DMS53 treated with DMSO at 0.1 percent for 48 hours (cell line): ENCODE measurements at regions not wholly inside any gene's neighbourhood (a gene's known extent, or its start where the extent isn't known, plus 50 kb on each side); places are given as distances from the start of the nearest gene placed in this dataset.

Experiments
- DNase-seq: peaks from one replicate; lab custom pipeline; 2025; ENCODE audit not compliant: unreplicated experiment; lab: John Stamatoyannopoulos, UW

DNA sequence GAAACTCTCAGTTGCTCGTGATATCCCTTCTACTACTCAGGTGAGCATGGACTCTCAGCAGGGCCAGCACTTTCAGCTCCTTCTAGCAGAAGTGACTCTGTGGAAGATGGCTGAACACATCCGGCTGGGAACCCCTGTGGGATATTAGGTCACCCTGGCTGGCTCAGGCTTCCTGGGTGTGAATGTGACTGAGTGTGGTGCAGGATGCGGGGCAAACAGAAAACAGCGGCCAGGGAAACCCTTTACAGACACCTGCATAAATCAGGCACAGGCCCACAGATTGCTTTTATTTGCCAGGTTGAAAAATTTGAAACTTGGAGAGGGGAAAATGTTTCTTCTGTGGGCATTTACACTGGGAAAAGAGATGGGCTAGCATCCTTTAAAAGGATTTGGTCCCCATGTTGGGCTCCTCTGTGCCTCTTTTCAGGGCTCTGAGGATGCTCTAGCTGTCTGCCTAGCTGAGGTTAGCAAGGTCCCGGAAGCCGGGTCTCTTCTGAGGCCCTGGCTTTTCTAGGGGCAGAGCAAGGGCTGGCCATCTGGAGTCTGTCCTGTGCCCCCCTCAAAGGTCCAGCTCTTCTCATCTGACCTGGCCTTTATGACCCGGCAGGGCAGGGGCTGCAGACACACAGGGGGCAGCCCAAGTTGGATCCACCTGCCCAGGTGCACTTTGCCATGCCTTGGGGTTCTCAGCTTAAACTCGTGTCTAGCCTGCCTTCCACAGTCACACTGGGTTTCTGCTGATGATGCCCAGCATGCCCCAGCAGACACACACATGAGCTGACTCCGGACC lies 243.0 kb downstream of the SIPA1L2 start:
- DNase-seq: no peak

DNA sequence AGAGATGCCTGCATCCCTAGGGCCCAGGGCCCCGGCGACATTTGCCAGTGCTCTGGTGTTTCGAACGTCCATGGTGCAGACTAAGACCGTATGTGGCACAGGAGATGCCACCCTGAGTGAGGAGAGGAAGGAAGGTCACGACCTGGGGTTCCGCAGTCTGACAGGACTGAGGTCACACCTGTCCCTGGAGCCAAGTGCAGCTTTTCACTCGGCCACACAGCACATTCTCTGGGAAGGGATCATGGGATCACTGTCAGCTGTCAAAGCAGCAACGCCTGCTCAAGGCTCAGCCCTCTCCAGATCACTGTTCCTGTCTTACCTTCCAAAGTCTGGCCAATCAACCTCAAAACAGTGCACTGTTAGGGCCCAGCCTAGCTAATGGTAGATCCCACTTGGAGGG lies 243.6 kb downstream of the SIPA1L2 start:
- no peak for DNase-seq

- no peak for DNase-seq
Measured at GRCh38 chr1:232385221-232385620, 244.7 kb downstream of the SIPA1L2 start.

DNA sequence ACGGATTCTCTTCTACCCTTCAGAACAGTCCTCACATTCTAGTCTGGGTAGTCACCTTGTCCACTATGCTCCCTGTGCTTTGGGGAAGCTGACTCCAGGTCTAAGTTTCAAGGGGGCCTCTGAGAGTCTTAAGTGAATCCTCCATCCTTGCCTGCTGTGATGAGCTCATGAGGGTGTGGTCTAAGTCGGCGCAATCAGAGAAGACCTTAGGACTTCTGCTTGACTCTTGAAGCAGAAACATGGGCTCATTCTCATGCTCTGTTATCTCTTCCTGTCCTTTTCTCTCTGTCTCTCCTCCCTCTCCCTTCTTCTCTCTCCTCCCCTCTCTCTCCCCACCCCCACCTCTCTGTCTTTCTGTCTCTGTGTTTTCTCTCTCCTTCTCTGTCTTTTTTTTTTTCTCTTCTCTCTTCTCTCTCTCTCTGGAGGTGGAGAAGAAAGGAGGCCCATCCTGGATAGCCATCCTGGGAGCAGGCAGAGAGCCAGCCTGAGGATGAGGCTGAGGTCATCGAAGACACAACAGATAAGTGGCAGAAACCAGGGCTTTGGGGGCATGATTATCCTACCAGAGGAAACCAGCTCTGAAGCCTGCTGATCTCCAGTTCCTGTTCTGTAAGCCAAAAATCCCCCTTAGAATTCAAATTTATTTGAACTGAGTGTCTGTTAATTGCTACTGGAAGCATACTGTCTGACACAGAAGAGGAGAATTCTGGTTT lies 245.6 kb downstream of the SIPA1L2 start:
- no peak for DNase-seq

DNA sequence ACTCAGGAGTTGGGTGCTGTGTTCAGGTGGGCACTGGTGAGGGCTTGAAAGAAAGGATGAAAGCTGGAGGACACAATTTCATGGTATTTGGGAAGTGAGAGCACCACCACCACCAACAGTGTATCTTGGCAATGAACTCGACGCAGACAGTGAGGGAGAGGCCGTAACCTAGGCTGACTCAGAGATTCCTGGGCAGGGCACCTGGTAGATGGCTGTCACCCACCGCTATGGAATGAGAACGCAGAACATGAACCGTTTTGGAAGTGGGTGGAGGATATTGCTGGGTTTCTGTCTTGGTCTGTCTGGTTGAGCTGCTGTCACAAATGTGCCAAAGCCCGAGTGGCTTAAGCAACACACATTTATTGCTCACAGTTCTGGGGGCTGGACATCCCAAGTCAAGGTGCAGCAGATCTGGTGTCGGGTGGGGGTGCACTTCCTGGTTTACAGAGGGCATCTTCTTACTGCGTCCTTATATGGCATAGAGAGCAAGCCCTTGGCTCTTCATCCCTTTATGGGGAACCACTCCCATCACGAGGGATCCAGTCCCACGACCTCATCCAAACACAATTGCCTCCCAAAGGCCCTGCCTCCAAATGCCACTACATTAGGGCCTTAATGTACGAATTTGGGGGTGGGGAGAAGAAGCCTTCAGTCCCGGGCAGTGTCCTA lies 246.3 kb downstream of the SIPA1L2 start:
- no peak for DNase-seq

DNA sequence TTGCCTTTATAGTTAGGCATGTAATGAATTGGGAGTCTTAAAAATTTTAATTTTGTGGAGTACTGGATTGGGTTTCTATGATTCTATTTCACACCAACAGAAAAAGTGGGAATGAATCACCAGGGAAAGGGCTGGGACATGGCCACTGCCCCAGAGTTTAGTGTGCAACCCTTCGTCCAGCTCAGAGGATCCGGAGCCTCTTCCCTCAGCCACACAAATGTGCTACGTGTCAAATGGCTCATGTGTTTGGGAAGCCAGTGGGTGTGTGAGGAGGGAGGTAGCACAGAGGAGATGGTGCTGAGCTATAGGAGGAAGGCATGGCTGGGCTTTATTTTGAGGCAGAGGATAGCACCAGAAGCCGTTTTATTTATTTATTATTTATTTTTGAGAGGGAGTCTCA lies 247.3 kb downstream of the SIPA1L2 start:
- DNase-seq: no peak

DNA sequence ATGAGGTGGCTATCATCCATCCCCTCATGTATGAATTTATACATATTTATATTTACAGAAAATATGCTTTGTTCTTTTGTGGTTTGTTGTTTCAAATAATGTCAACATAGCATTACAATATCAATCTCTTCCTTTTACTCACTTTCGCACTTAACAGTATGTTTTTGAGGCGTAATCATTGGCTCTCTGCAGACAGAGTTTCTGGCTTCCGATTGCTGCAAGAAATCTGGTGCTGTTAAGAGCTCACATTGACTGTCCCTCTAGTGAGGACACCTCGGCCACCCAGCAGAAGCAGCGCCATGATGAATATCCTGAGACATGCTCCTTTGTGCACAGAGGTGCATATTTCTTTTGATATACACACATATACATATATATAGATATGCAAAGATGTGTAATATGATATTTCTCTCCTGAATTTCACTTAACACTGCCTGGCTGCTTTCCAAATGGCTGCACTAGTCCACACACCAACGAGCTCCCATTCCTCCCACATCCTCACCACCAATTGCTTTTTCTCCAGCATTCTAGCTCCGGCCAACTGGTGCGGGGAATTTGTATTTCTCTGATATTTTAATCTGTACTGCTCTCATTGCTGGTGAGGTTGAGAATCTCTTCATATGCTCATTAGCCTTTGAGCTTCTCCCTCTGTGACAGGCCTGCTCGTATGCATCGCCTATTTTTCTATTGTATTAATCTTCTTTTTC lies 248.4 kb downstream of the SIPA1L2 start:
- no peak for DNase-seq

- no peak for DNase-seq
Measured at GRCh38 chr1:232380596-232380995, 249.3 kb downstream of the SIPA1L2 start.

DNA sequence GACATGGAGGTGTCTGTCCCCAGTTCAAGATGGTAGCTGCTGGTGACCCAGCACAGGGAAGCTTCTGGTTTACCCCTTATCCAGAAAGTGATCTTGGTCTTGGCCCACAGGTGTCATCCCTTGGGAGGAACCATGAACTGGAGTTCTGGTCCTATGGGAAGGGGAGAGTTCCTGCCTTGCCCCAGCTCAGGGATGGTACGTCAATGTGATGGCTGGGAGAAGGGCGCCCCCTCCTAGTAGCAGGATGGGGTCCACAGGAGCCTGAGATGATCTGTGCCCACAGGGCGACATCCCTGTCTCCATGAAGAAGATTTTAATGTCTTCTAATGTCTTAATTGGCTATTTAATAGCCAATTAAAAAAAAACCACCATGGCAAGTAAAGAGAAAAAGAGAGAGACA lies 249.8 kb downstream of the SIPA1L2 start:
- DNase-seq: no peak

GRCh38 chr1:232379063-232379434 lies 250.9 kb downstream of the SIPA1L2 start:
- no peak for DNase-seq

DNA sequence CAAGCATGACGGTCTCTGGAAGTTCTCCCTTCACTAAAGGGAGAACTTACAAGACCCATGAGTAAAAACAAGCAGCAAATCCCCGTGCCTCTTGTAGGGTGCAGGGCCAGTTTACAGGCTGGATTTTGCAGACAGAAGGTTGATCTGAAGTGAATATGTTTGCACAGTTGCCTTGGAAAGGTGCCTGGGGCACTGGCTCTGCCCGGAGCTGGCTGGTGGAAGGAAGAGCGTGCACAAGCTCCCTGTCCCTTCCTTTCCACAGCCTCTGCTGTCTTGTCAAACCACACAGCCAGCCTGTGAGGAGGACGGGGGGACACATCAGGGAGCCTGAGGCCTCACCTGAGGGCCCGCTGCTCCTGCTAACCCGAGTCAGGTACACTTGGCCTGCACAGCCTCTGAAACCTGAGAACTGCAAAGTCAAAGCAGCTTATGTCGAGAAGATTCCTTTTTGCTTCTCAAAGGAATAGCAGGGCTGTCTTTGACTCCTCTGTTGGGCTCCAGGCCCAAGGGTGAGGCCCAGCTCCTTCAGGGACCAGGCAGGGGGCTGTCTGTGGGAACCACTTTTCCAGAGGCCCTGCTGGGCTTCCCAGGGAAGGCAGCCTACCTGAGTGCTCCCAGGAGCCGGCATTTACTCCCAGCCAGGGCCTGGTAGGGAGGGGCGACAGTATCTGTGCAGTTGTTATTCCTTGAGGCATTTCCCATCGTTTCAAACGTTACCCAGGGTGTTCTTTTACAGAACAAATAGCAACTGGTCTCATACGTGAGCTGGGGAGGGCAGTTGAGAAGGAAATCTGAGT lies 251.5 kb downstream of the SIPA1L2 start:
- DNase-seq: no peak

- DNase-seq: no peak
Measured at GRCh38 chr1:232377494-232377770, 252.5 kb downstream of the SIPA1L2 start.

GRCh38 chr1:232376632-232377493 lies 253.1 kb downstream of the SIPA1L2 start:
- no peak for DNase-seq

- DNase-seq: no peak
Measured at GRCh38 chr1:232372841-232373440, 257.0 kb downstream of the SIPA1L2 start.

DNA sequence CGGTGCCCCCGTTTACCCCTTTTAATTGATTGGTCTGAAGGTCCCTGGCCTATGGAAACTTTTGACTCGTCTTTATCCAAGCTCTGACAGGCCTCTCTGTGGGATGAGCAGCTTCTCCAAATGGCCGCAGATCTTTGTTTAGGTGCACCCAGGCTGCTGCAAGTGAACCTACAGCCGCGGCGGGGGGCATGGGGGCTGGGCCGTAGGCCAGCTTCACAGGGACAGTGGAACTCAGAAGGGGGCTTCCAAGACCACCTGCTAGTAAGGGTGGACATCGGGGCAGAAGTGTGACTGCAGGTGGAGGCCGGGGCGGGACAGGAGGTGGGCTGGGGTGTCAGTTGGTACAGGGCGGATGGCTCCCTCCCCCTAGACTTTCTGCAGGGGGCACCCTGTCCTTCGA lies 257.5 kb downstream of the SIPA1L2 start:
- no peak for DNase-seq

DNA sequence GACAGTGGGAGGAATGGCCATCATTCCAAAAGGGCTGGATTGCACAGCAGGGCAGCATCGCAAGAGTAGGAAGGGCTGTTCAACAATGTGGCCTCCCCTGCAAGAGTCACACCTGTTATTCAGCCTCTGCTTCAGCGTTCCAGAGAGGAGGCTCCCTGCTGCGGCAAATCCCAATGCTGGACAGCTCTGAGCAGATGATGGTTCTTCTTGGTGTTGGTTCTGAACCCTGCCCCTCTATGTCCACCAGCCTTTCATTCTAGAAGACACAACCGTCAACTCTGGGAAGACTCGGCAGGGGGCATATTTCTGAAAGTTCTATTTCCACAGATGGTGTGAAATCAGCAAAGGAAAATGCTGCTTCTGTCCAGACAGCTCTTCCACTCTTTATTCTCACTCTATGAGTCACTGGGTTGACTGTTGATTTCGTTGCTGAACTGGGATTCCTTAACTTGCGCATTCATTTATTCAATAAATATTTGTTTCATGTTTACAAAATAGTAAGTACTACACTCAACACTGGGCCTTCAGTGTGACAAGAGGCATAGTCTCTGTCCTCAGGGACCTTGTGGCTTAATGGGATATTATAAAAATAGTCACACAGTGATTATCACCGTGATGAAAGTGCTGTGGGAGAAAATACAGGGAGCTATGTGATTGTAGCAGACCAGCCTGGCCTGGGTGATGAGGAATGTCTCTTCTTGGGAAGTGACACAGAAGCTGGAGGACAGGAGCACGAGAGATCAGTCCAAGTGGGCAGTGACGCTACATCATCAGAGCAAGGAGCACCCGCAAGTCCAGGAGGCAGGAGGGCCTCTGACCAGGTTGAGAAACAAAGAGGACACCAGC lies 260.3 kb downstream of the SIPA1L2 start:
- DNase-seq: no peak

- DNase-seq: no peak
Measured at GRCh38 chr1:232368821-232369321, 261.1 kb downstream of the SIPA1L2 start.

DNA sequence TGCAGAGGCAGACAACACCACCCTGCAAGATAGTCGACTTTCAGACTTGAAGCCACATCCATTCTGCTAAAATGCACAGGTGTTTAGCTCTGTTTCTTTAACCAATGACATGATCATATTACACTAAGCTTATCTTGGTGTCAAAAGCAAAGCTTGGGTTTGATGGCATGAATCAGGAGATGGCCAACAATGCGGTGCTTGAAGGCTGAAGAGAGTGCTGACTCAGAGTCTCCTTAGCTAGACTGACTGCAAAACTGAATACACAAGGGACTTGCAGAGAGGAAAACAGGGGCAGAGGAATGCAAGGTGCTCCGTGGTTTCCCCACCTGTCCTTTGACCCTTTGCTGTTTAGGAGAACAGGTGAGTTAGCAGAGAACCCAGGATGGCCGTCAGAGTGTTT lies 262.6 kb downstream of the SIPA1L2 start:
- peak; percentile 76 for DNase-seq
